ENCODE measurements at regions not wholly inside any gene's neighbourhood (a gene's known extent, or its start where the extent isn't known, plus 50 kb on each side); places are given as distances from the start of the nearest gene placed in this dataset.

DNA sequence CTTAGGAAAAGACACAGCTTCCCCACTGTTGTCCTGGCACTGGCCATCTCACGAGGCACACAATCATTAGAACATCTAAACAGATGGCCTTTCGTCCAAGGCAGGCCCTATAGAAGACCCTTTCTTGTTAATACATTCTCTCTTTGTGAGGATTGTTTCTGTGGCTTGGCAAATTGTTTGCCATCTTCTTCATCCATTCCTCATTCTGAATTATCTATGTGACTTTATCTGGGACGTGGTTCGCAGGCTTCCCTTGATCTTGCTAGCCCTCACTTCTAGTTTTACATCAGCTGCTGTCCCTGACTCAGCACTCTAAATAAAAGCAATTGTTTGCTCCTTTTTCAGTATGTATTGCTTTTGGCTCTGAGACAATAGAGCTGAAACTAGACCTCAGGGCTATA, 101.1 kb upstream of the ZC3H11B start:
- TF ChIP-seq, protein P1, sequence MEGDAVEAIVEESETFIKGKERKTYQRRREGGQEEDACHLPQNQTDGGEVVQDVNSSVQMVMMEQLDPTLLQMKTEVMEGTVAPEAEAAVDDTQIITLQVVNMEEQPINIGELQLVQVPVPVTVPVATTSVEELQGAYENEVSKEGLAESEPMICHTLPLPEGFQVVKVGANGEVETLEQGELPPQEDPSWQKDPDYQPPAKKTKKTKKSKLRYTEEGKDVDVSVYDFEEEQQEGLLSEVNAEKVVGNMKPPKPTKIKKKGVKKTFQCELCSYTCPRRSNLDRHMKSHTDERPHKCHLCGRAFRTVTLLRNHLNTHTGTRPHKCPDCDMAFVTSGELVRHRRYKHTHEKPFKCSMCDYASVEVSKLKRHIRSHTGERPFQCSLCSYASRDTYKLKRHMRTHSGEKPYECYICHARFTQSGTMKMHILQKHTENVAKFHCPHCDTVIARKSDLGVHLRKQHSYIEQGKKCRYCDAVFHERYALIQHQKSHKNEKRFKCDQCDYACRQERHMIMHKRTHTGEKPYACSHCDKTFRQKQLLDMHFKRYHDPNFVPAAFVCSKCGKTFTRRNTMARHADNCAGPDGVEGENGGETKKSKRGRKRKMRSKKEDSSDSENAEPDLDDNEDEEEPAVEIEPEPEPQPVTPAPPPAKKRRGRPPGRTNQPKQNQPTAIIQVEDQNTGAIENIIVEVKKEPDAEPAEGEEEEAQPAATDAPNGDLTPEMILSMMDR (IDR thresholded peaks at IDR 0.05), result no peak
- TF ChIP-seq POLR2AphosphoS5 (IDR thresholded peaks at IDR 0.05) (no peak), EP300 (IDR thresholded peaks at IDR 0.05) (no peak)

Measured in gastroesophageal sphincter (tissue), 3 donors.